ENCODE measurements at regions not wholly inside any gene's neighbourhood (a gene's known extent, or its start where the extent isn't known, plus 50 kb on each side); places are given as distances from the start of the nearest gene placed in this dataset.

DNA sequence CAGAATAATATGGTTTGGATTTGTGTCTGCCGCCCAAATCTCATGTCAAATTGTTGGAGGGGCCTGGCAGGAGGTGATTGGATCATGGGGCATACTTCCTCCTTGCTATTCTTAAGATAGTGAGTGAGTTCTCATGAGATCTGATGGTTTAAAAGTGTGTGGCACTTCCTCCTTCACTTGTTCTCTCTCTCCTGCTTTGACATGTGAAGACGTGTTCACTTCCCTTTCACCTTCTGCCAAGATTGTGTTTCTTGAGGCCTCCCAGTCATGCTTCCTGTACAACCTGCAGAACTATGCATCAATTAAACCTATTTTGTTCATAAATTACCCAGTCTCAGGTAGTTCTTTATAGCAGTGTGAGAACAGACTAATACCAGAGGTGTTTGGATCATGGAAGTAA is 325.7 kb upstream of the GIMD1 start:
- H3K36me3 ChIP-seq (ENCODE audit: control insufficient read depth in 2 of 2, insufficient read depth in 2 of 2, low read length in 1 of 2), result no peaks in the 10 kb centered on the region
- in situ Hi-C loops (cut with MboI), result no loop called here
- no peaks in the 10 kb centered on the region for H3K79me2 ChIP-seq (ENCODE audit: control insufficient read depth, insufficient read depth, low read length)
- H2AFZ ChIP-seq (ENCODE audit: control insufficient read depth, low read depth, low read length), result no peak overlapping the region
- no TSS peak for BruUV-seq (replicated peaks)
- H3K4me1 ChIP-seq (ENCODE audit: control insufficient read depth, insufficient read depth, low read length), result no peaks in the 10 kb centered on the region
- no peaks in the 10 kb centered on the region for H4K20me1 ChIP-seq (ENCODE audit: control insufficient read depth, insufficient read depth)
- H3K27ac ChIP-seq (ENCODE audit: control insufficient read depth, insufficient read depth), result no peak overlapping the region
- no peak overlapping the region for H3K4me3 ChIP-seq
- no peak overlapping the region for H3K9ac ChIP-seq (ENCODE audit: control insufficient read depth, insufficient read depth, low read length)
- ChIA-PET CTCF (no interaction called here), POLR2A (no interaction called here), SMC1A (ENCODE audit: uncharacterized antibody, unreplicated experiment) (no interaction called here), RAD21 (ENCODE audit: unreplicated experiment) (no interaction called here)
- FAIRE-seq (no peak), DNase-seq (ENCODE audit: low read depth, low spot score) (no peak), ATAC-seq (no peak)
- intact Hi-C loops (cut with micrococcal nuclease; ENCODE audit: unreplicated experiment), result no loop called here
- TF ChIP-seq, protein P1, sequence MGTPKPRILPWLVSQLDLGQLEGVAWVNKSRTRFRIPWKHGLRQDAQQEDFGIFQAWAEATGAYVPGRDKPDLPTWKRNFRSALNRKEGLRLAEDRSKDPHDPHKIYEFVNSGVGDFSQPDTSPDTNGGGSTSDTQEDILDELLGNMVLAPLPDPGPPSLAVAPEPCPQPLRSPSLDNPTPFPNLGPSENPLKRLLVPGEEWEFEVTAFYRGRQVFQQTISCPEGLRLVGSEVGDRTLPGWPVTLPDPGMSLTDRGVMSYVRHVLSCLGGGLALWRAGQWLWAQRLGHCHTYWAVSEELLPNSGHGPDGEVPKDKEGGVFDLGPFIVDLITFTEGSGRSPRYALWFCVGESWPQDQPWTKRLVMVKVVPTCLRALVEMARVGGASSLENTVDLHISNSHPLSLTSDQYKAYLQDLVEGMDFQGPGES (IDR thresholded peaks at IDR 0.05), result no peak
- TF ChIP-seq CHD4 (IDR thresholded peaks at IDR 0.05) (no peak), ESRRA (IDR thresholded peaks at IDR 0.05; ENCODE audit: low read length) (no peak), RAD21 (IDR thresholded peaks at IDR 0.05; ENCODE audit: insufficient read depth, low read depth, low read length) (no peak), BMI1 (IDR thresholded peaks at IDR 0.05; ENCODE audit: borderline replicate concordance) (no peak), JUNB (IDR thresholded peaks at IDR 0.05) (no peak), CBX5 (IDR thresholded peaks at IDR 0.05; ENCODE audit: low read depth) (no peak), MTA3 (IDR thresholded peaks at IDR 0.05; ENCODE audit: borderline replicate concordance, low read length) (no peak), ZBED1 (IDR thresholded peaks at IDR 0.05; ENCODE audit: borderline replicate concordance) (no peak)
- TF ChIP-seq, protein P2, sequence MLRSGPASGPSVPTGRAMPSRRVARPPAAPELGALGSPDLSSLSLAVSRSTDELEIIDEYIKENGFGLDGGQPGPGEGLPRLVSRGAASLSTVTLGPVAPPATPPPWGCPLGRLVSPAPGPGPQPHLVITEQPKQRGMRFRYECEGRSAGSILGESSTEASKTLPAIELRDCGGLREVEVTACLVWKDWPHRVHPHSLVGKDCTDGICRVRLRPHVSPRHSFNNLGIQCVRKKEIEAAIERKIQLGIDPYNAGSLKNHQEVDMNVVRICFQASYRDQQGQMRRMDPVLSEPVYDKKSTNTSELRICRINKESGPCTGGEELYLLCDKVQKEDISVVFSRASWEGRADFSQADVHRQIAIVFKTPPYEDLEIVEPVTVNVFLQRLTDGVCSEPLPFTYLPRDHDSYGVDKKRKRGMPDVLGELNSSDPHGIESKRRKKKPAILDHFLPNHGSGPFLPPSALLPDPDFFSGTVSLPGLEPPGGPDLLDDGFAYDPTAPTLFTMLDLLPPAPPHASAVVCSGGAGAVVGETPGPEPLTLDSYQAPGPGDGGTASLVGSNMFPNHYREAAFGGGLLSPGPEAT (IDR thresholded peaks at IDR 0.05; ENCODE audit: low read depth), result no peak
- TF ChIP-seq, protein P3, sequence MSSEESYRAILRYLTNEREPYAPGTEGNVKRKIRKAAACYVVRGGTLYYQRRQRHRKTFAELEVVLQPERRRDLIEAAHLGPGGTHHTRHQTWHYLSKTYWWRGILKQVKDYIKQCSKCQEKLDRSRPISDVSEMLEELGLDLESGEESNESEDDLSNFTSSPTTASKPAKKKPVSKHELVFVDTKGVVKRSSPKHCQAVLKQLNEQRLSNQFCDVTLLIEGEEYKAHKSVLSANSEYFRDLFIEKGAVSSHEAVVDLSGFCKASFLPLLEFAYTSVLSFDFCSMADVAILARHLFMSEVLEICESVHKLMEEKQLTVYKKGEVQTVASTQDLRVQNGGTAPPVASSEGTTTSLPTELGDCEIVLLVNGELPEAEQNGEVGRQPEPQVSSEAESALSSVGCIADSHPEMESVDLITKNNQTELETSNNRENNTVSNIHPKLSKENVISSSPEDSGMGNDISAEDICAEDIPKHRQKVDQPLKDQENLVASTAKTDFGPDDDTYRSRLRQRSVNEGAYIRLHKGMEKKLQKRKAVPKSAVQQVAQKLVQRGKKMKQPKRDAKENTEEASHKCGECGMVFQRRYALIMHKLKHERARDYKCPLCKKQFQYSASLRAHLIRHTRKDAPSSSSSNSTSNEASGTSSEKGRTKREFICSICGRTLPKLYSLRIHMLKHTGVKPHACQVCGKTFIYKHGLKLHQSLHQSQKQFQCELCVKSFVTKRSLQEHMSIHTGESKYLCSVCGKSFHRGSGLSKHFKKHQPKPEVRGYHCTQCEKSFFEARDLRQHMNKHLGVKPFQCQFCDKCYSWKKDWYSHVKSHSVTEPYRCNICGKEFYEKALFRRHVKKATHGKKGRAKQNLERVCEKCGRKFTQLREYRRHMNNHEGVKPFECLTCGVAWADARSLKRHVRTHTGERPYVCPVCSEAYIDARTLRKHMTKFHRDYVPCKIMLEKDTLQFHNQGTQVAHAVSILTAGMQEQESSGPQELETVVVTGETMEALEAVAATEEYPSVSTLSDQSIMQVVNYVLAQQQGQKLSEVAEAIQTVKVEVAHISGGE (CRISPR knock-in tag; IDR thresholded peaks at IDR 0.05), result no peak
- no peak overlapping the region for H3K4me2 ChIP-seq (ENCODE audit: control insufficient read depth, insufficient read depth)
- WGBS (ENCODE audit: insufficient coverage, insufficient replicate concordance, low lambda C conversion rate, missing lambda C conversion rate), result 5% methylated on average over 2 of the region's 2 CpGs
- no peaks in the 10 kb centered on the region for H3K27me3 ChIP-seq (replicated peaks in 1 of 2; ENCODE audit: control insufficient read depth in 2 of 2, insufficient read depth in 2 of 2, low read length in 1 of 2)
- no peaks in the 10 kb centered on the region for H3K9me3 ChIP-seq (replicated peaks; ENCODE audit: control insufficient read depth, insufficient read depth, low read length)
